ENCODE measurements at regions not wholly inside any gene's neighbourhood (a gene's known extent, or its start where the extent isn't known, plus 50 kb on each side); places are given as distances from the start of the nearest gene placed in this dataset.

GRCh38 chr10:128233422-128233821 is 107.2 kb upstream of the MKI67 start:
- DNase-seq, result no peak
- H3K36me3 Mint-ChIP-seq (ENCODE audit: unreplicated experiment), result no peaks in the 10 kb centered on the region
- TF ChIP-seq CTCF (IDR thresholded peaks at IDR 0.05; ENCODE audit: partially characterized antibody, unreplicated experiment), result no peak
- H3K27me3 Mint-ChIP-seq (ENCODE audit: unreplicated experiment), result peaks cover 3% of the 10 kb centered on the region
- no peaks in the 10 kb centered on the region for H3K9me3 Mint-ChIP-seq (ENCODE audit: unreplicated experiment)
- no peak overlapping the region for H3K27ac Mint-ChIP-seq (ENCODE audit: unreplicated experiment)
- peaks cover 7% of the 10 kb centered on the region for H3K4me1 Mint-ChIP-seq (ENCODE audit: low read depth, unreplicated experiment)
- no peak overlapping the region for H3K4me3 Mint-ChIP-seq (ENCODE audit: unreplicated experiment)

DNA sequence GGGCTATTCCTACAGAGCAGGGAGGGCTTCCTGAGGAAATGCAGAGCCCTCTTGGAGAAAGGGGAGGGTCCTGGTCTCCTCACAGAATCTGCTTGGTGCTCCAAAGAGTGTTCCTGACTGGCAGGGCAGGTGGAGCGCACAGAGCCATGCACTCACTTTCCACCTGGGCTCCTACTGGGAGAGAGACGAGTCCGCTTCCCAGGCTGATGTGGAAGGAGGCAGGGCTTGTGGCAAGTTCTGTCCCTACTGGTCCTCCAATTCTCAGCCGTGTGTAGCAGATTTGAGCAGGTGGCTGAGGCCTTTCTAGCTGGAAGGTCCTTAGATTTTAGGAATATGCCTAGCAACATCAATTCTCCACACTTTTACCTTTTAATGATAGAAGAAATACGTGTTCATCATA is 111.5 kb upstream of the MKI67 start:
- TF ChIP-seq CTCF (IDR thresholded peaks at IDR 0.05; ENCODE audit: partially characterized antibody, unreplicated experiment), result no peak
- Mint-ChIP-seq H3K4me1 (ENCODE audit: low read depth, unreplicated experiment) (peaks cover 31% of the 10 kb centered on the region), H3K36me3 (ENCODE audit: unreplicated experiment) (no peaks in the 10 kb centered on the region), H3K27me3 (ENCODE audit: unreplicated experiment) (peaks cover 6% of the 10 kb centered on the region), H3K4me3 (ENCODE audit: unreplicated experiment) (no peak overlapping the region), H3K9me3 (ENCODE audit: unreplicated experiment) (peaks cover 6% of the 10 kb centered on the region), H3K27ac (ENCODE audit: unreplicated experiment) (no peak overlapping the region)
- DNase-seq, result no peak

DNA sequence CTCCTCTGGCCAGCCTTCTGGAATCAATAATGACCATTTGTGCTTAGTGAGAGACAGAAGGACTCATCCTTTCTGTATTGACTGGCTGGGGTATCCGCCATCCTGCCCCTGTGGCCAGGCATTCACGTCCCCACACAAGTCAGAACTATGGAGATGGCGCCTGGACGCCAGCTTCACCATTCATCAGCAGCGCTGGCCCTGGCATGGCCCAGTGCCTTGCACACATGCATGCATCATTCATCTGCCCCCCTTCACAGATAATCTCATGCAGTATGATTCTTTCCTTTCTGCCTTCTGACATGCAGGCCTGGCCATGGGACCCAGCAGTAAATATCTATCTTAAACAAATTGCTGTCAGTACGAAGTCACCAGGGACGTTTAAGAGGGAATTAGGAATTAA is 114.8 kb upstream of the MKI67 start:
- Mint-ChIP-seq H3K27ac (ENCODE audit: unreplicated experiment) (peak overlapping the region; percentile 88), H3K27me3 (ENCODE audit: unreplicated experiment) (peaks cover 3% of the 10 kb centered on the region), H3K9me3 (ENCODE audit: unreplicated experiment) (peaks cover 9% of the 10 kb centered on the region), H3K4me3 (ENCODE audit: unreplicated experiment) (peak overlapping the region; percentile 49), H3K36me3 (ENCODE audit: unreplicated experiment) (no peaks in the 10 kb centered on the region), H3K4me1 (ENCODE audit: low read depth, unreplicated experiment) (peaks cover 30% of the 10 kb centered on the region)
- TF ChIP-seq CTCF (IDR thresholded peaks at IDR 0.05; ENCODE audit: partially characterized antibody, unreplicated experiment), result no peak
- DNase-seq, result no peak

- H3K36me3 Mint-ChIP-seq (ENCODE audit: unreplicated experiment), result no peaks in the 10 kb centered on the region
- H3K9me3 Mint-ChIP-seq (ENCODE audit: unreplicated experiment), result peaks cover 9% of the 10 kb centered on the region
- DNase-seq, result peak; percentile 42
- no peak overlapping the region for H3K27ac Mint-ChIP-seq (ENCODE audit: unreplicated experiment)
- TF ChIP-seq CTCF (IDR thresholded peaks at IDR 0.05; ENCODE audit: partially characterized antibody, unreplicated experiment), result no peak
- H3K4me3 Mint-ChIP-seq (ENCODE audit: unreplicated experiment), result no peak overlapping the region
- H3K4me1 Mint-ChIP-seq (ENCODE audit: low read depth, unreplicated experiment), result peaks cover 30% of the 10 kb centered on the region
- H3K27me3 Mint-ChIP-seq (ENCODE audit: unreplicated experiment), result peaks cover 3% of the 10 kb centered on the region
These were observed 116.4 kb upstream of the MKI67 start for GRCh38 chr10:128242641-128243040.

- no peak overlapping the region for H3K4me3 Mint-ChIP-seq (ENCODE audit: unreplicated experiment)
- peaks cover 2% of the 10 kb centered on the region for H3K27me3 Mint-ChIP-seq (ENCODE audit: unreplicated experiment)
- no peak for DNase-seq
- no peaks in the 10 kb centered on the region for H3K36me3 Mint-ChIP-seq (ENCODE audit: unreplicated experiment)
- TF ChIP-seq CTCF (IDR thresholded peaks at IDR 0.05; ENCODE audit: partially characterized antibody, unreplicated experiment), result no peak
- no peak overlapping the region for H3K27ac Mint-ChIP-seq (ENCODE audit: unreplicated experiment)
- peaks cover 24% of the 10 kb centered on the region for H3K4me1 Mint-ChIP-seq (ENCODE audit: low read depth, unreplicated experiment)
- H3K9me3 Mint-ChIP-seq (ENCODE audit: unreplicated experiment), result peaks cover 8% of the 10 kb centered on the region
These were observed 118.8 kb upstream of the MKI67 start for GRCh38 chr10:128245026-128245425.
